Osteocyte (in vitro differentiated cells): ENCODE measurements at regions not wholly inside any gene's neighbourhood (a gene's known extent, or its start where the extent isn't known, plus 50 kb on each side); places are given as distances from the start of the nearest gene placed in this dataset.
A peak's percentile ranks its signal among the peaks of the same experiment; 100 is the strongest.

Experiments
- DNase-seq: peaks from one replicate; pipeline ENCODE4 v3.0.0; 2021; ENCODE audit warnings: mixed read lengths; ENCODE audit not compliant: unreplicated experiment; ENCODE audit errors: extremely low spot score
- H3K27ac Mint-ChIP-seq: one replicate; pipeline ENCODE4 v1.8.0; 2021; ENCODE audit warnings: mild to moderate bottlenecking, mixed read lengths; ENCODE audit not compliant: unreplicated experiment
- H3K27me3 Mint-ChIP-seq: one replicate; pipeline ENCODE4 v1.8.0; 2021; ENCODE audit warnings: mixed read lengths; ENCODE audit not compliant: unreplicated experiment
- H3K36me3 Mint-ChIP-seq: one replicate; pipeline ENCODE4 v1.8.0; 2021; ENCODE audit warnings: mixed read lengths; ENCODE audit not compliant: unreplicated experiment
- H3K4me1 Mint-ChIP-seq: one replicate; pipeline ENCODE4 v1.8.0; 2021; ENCODE audit warnings: mixed read lengths; ENCODE audit not compliant: unreplicated experiment
- H3K4me3 Mint-ChIP-seq: one replicate; pipeline ENCODE4 v1.8.0; 2021; ENCODE audit warnings: mild to moderate bottlenecking, moderate library complexity, mixed read lengths; ENCODE audit not compliant: unreplicated experiment
- H3K9me3 Mint-ChIP-seq: one replicate; pipeline ENCODE4 v1.8.0; 2021; ENCODE audit warnings: mixed read lengths; ENCODE audit not compliant: unreplicated experiment
- CTCF ChIP-seq: fragments of 200-600 bp; sonication (generic); IDR thresholded peaks from 2 replicates; pipeline ENCODE4 v1.5.0; 2021; ENCODE audit warnings: antibody characterized with exemption, mild to moderate bottlenecking, moderate library complexity

GRCh38 chr2:234300391-234300925 lies 196.4 kb downstream of the ARL4C start:
- no peak for DNase-seq
- H3K27ac Mint-ChIP-seq: no peak overlapping the region
- no peak for TF ChIP-seq CTCF
- H3K4me3 Mint-ChIP-seq: no peak overlapping the region
- no peaks in the 10 kb centered on the region for H3K27me3 Mint-ChIP-seq
- no peaks in the 10 kb centered on the region for H3K36me3 Mint-ChIP-seq
- H3K9me3 Mint-ChIP-seq: no peaks in the 10 kb centered on the region
- peaks cover 20% of the 10 kb centered on the region for H3K4me1 Mint-ChIP-seq

- H3K27ac Mint-ChIP-seq: no peak overlapping the region
- peaks cover 8% of the 10 kb centered on the region for H3K4me1 Mint-ChIP-seq
- H3K4me3 Mint-ChIP-seq: no peak overlapping the region
- H3K9me3 Mint-ChIP-seq: no peaks in the 10 kb centered on the region
- no peak for TF ChIP-seq CTCF
- H3K27me3 Mint-ChIP-seq: no peaks in the 10 kb centered on the region
- no peaks in the 10 kb centered on the region for H3K36me3 Mint-ChIP-seq
- DNase-seq: no peak
Measured at GRCh38 chr2:234298918-234299317, 198.0 kb downstream of the ARL4C start.

GRCh38 chr2:234296991-234297390 lies 199.9 kb downstream of the ARL4C start:
- Mint-ChIP-seq H3K27me3 (no peaks in the 10 kb centered on the region), H3K9me3 (peaks cover 7% of the 10 kb centered on the region), H3K36me3 (no peaks in the 10 kb centered on the region), H3K27ac (no peak overlapping the region), H3K4me1 (peaks cover 14% of the 10 kb centered on the region), H3K4me3 (no peak overlapping the region)
- DNase-seq: no peak
- no peak for TF ChIP-seq CTCF

- Mint-ChIP-seq H3K27ac (no peak overlapping the region), H3K36me3 (no peaks in the 10 kb centered on the region), H3K4me3 (no peak overlapping the region), H3K4me1 (peaks cover 22% of the 10 kb centered on the region), H3K27me3 (no peaks in the 10 kb centered on the region), H3K9me3 (peaks cover 7% of the 10 kb centered on the region)
- peak; percentile 46 for DNase-seq
- TF ChIP-seq CTCF: no peak
Measured at GRCh38 chr2:234293973-234294372, 202.9 kb downstream of the ARL4C start.

GRCh38 chr2:234292962-234293243 lies 204.0 kb downstream of the ARL4C start:
- TF ChIP-seq CTCF: no peak
- H3K4me1 Mint-ChIP-seq: peaks cover 22% of the 10 kb centered on the region
- H3K4me3 Mint-ChIP-seq: no peak overlapping the region
- H3K9me3 Mint-ChIP-seq: peaks cover 7% of the 10 kb centered on the region
- H3K36me3 Mint-ChIP-seq: no peaks in the 10 kb centered on the region
- no peak for DNase-seq
- no peaks in the 10 kb centered on the region for H3K27me3 Mint-ChIP-seq
- H3K27ac Mint-ChIP-seq: no peak overlapping the region
